22Rv1 (cell line): ENCODE measurements at regions not wholly inside any gene's neighbourhood (a gene's known extent, or its start where the extent isn't known, plus 50 kb on each side); places are given as distances from the start of the nearest gene placed in this dataset.

Experiments
- H3K27ac ChIP-seq: fragments of 450-650 bp; 2 replicates; pipeline ENCODE4 v1.5.1; 2017
- CTCF ChIP-seq: fragments of 450-650 bp; IDR thresholded peaks from 2 replicates; pipeline ENCODE4 v1.5.1; 2017; ENCODE audit warnings: mild to moderate bottlenecking
- ZFX ChIP-seq: fragments of 450-650 bp; IDR thresholded peaks from 2 replicates; pipeline ENCODE4 v1.6.1; 2017; ENCODE audit warnings: antibody characterized with exemption, borderline replicate concordance

- no peak overlapping the region for H3K27ac ChIP-seq
- TF ChIP-seq CTCF (no peak), ZFX (no peak)
Observed at GRCh38 chr4:180792541-180792940, 1450.7 kb upstream of the TENM3 start.

GRCh38 chr4:180794333-180794732 is 1448.9 kb upstream of the TENM3 start:
- no peak overlapping the region for H3K27ac ChIP-seq
- TF ChIP-seq ZFX = no peak
- no peak for TF ChIP-seq CTCF

GRCh38 chr4:180798036-180798577 is 1445.1 kb upstream of the TENM3 start:
- H3K27ac ChIP-seq = no peak overlapping the region
- no peak for TF ChIP-seq ZFX
- TF ChIP-seq CTCF = no peak

- H3K27ac ChIP-seq = no peak overlapping the region
- TF ChIP-seq CTCF = no peak
- no peak for TF ChIP-seq ZFX
Observed at GRCh38 chr4:180799798-180800197, 1443.4 kb upstream of the TENM3 start.

- TF ChIP-seq CTCF = no peak
- no peak for TF ChIP-seq ZFX
Observed at GRCh38 chr4:180805101-180805500, 1438.1 kb upstream of the TENM3 start.

GRCh38 chr4:180808862-180809261 is 1434.3 kb upstream of the TENM3 start:
- no peak overlapping the region for H3K27ac ChIP-seq
- TF ChIP-seq ZFX = no peak
- no peak for TF ChIP-seq CTCF

More at GRCh38 chr4:180805101-180805500, 1438.1 kb upstream of the TENM3 start:
- H3K27ac ChIP-seq = no peak overlapping the region

GRCh38 chr4:180809439-180809838 is 1433.8 kb upstream of the TENM3 start:
- H3K27ac ChIP-seq = no peak overlapping the region
- TF ChIP-seq ZFX (no peak), CTCF (no peak)
